ENCODE measurements at regions not wholly inside any gene's neighbourhood (a gene's known extent, or its start where the extent isn't known, plus 50 kb on each side); places are given as distances from the start of the nearest gene placed in this dataset.

- TF ChIP-seq CTCF (IDR thresholded peaks at IDR 0.05; ENCODE audit: control extremely low read depth in 1 of 3, insufficient read depth in 1 of 3, low read depth in 1 of 3, low read length in 3 of 3): peak; percentile 29 to 53 (median 45)
Measured at GRCh38 chr4:10736895-10737294, 52.3 kb upstream of the CLNK start (continued).

Data from H1 (cell line).